ENCODE measurements at regions not wholly inside any gene's neighbourhood (a gene's known extent, or its start where the extent isn't known, plus 50 kb on each side); places are given as distances from the start of the nearest gene placed in this dataset.

GRCh38 chr18:76593843-76594242, 98.8 kb upstream of the ZNF516 start:
- H3K27me3 Mint-ChIP-seq (ENCODE audit: low read depth) = peaks cover 5% of the 10 kb centered on the region
- H3K4me3 Mint-ChIP-seq = no peak overlapping the region
- Histone ChIP-seq H2BK15ac (ENCODE audit: low read depth, low read length) (no peak overlapping the region), H3K9ac (ENCODE audit: extremely low read depth, insufficient read length, low read length) (no peak overlapping the region), H3T11ph (ENCODE audit: low read length) (no peak overlapping the region), H3K27me3 (ENCODE audit: insufficient read depth, low read length) (no peaks in the 10 kb centered on the region), H2BK120ac (ENCODE audit: low read depth, low read length, poor library complexity, severe bottlenecking) (no peak overlapping the region), H4K5ac (ENCODE audit: insufficient read length, low read depth, low read length) (no peak overlapping the region), H3K9me3 (ENCODE audit: control insufficient read depth, low read depth, low read length) (no peaks in the 10 kb centered on the region), H4K91ac (ENCODE audit: insufficient read length, low read depth, low read length) (no peak overlapping the region), H2BK12ac (ENCODE audit: insufficient read length, low read depth, low read length) (no peak overlapping the region), H4K20me1 (ENCODE audit: control insufficient read depth, insufficient read depth, insufficient read length) (no peaks in the 10 kb centered on the region), H3K79me1 (ENCODE audit: insufficient read depth, low read depth, low read length, poor library complexity, severe bottlenecking) (no peaks in the 10 kb centered on the region), H4K8ac (replicated peaks; ENCODE audit: insufficient read length, low read depth, low read length) (no peak overlapping the region), H2BK5ac (ENCODE audit: insufficient read length, low read length) (no peak overlapping the region), H3K27ac (ENCODE audit: insufficient read length, low read depth, low read length) (no peak overlapping the region), H3K56ac (ENCODE audit: insufficient read length, low read depth, low read length) (no peak overlapping the region), H3K4me2 (ENCODE audit: insufficient read depth, insufficient read length, low read length) (no peak overlapping the region), H3K79me2 (ENCODE audit: insufficient read depth, low read length) (no peaks in the 10 kb centered on the region), H3K4me1 (ENCODE audit: insufficient read depth, low read length) (no peaks in the 10 kb centered on the region; the same call in 1 of the 2 replicates), H3K18ac (ENCODE audit: insufficient read length, low read depth, low read length) (no peak overlapping the region), H2AK5ac (ENCODE audit: insufficient read length, low read length) (no peak overlapping the region), H3K4ac (ENCODE audit: low read depth, low read length) (no peak overlapping the region), H2BK20ac (ENCODE audit: low read depth, low read length, poor library complexity, severe bottlenecking) (no peak overlapping the region), H2AFZ (ENCODE audit: low read length) (no peak overlapping the region), H3K23me2 (ENCODE audit: insufficient read length, low read depth, low read length, poor library complexity, severe bottlenecking) (peaks cover 1% of the 10 kb centered on the region), H3K23ac (ENCODE audit: insufficient read length, low read depth, low read length) (no peak overlapping the region), H3K14ac (ENCODE audit: insufficient read depth, low read length) (no peak overlapping the region)
- H3K36me3 Mint-ChIP-seq (ENCODE audit: insufficient read depth in 1 of 3, low read depth in 3 of 3) = no peaks in the 10 kb centered on the region
- H3K27ac Mint-ChIP-seq = no peak overlapping the region
- TF ChIP-seq CTCF (conservative IDR thresholded peaks at IDR 0.05) = no peak
- DNase-seq = no peak
- WGBS (ENCODE audit: extremely low coverage, insufficient read length, low lambda C conversion rate) = no CpG with 5 or more reads among the region's 2 CpGs
- no peaks in the 10 kb centered on the region for H3K9me3 Mint-ChIP-seq
- H3K4me1 Mint-ChIP-seq = peaks cover 20 to 22% of the 10 kb centered on the region in 2 experiments
